ENCODE measurements at regions not wholly inside any gene's neighbourhood (a gene's known extent, or its start where the extent isn't known, plus 50 kb on each side); places are given as distances from the start of the nearest gene placed in this dataset.

- TF ChIP-seq EZH2phosphoT487 (IDR thresholded peaks at IDR 0.05; ENCODE audit: low read length) (no peak), EZH2 (optimal IDR thresholded peaks at IDR 0.05; ENCODE audit: low read depth, low read length) (no peak)
- TF ChIP-seq, protein P1, sequence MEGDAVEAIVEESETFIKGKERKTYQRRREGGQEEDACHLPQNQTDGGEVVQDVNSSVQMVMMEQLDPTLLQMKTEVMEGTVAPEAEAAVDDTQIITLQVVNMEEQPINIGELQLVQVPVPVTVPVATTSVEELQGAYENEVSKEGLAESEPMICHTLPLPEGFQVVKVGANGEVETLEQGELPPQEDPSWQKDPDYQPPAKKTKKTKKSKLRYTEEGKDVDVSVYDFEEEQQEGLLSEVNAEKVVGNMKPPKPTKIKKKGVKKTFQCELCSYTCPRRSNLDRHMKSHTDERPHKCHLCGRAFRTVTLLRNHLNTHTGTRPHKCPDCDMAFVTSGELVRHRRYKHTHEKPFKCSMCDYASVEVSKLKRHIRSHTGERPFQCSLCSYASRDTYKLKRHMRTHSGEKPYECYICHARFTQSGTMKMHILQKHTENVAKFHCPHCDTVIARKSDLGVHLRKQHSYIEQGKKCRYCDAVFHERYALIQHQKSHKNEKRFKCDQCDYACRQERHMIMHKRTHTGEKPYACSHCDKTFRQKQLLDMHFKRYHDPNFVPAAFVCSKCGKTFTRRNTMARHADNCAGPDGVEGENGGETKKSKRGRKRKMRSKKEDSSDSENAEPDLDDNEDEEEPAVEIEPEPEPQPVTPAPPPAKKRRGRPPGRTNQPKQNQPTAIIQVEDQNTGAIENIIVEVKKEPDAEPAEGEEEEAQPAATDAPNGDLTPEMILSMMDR (IDR thresholded peaks at IDR 0.05; ENCODE audit: low read length) = no peak
- no peak overlapping the region for H3K4me2 ChIP-seq (ENCODE audit: low read depth, low read length)
These were observed 95.6 kb upstream of the PDE1A start for GRCh38 chr2:182522405-182522896.

GRCh38 chr2:182522972-182523473 is 96.2 kb upstream of the PDE1A start:
- no peaks in the 10 kb centered on the region for H3K27me3 ChIP-seq (replicated peaks; ENCODE audit: insufficient read depth, low read length)
- no peaks in the 10 kb centered on the region for H3K36me3 ChIP-seq (replicated peaks; ENCODE audit: insufficient read depth, low read length)
- no peak for TF ChIP-seq EZH2phosphoT487 (IDR thresholded peaks at IDR 0.05; ENCODE audit: low read length)
- TF ChIP-seq, protein P1 (IDR thresholded peaks at IDR 0.05; ENCODE audit: low read length) = no peak
- TF ChIP-seq EZH2 (optimal IDR thresholded peaks at IDR 0.05; ENCODE audit: low read depth, low read length) = no peak
- H3K9me3 ChIP-seq (replicated peaks; ENCODE audit: insufficient read depth, low read length) = no peaks in the 10 kb centered on the region
- no peaks in the 10 kb centered on the region for H3K9me2 ChIP-seq (replicated peaks; ENCODE audit: insufficient read depth, low read length)
- no peak overlapping the region for H3K27ac ChIP-seq (ENCODE audit: low read length)
- H2AFZ ChIP-seq (ENCODE audit: low read length) = no peak overlapping the region
- DNase-seq = no peak
- no peak overlapping the region for H3K4me3 ChIP-seq (ENCODE audit: low read length)
- H3K4me1 ChIP-seq (ENCODE audit: low read length) = no peaks in the 10 kb centered on the region
- H3K4me2 ChIP-seq (ENCODE audit: low read depth, low read length) = no peak overlapping the region
- H3K9ac ChIP-seq (ENCODE audit: low read length) = no peak overlapping the region
- no peaks in the 10 kb centered on the region for H3F3A ChIP-seq (ENCODE audit: insufficient read depth, low read length)
- H4K20me1 ChIP-seq (ENCODE audit: insufficient read depth, low read length) = no peaks in the 10 kb centered on the region
- H3K79me2 ChIP-seq (ENCODE audit: low read length) = no peaks in the 10 kb centered on the region

More at GRCh38 chr2:182522405-182522896, 95.6 kb upstream of the PDE1A start:
- H3K9me2 ChIP-seq (replicated peaks; ENCODE audit: insufficient read depth, low read length) = no peaks in the 10 kb centered on the region
- H3K79me2 ChIP-seq (ENCODE audit: low read length) = no peaks in the 10 kb centered on the region
- H3K27me3 ChIP-seq (replicated peaks; ENCODE audit: insufficient read depth, low read length) = no peaks in the 10 kb centered on the region
- no peaks in the 10 kb centered on the region for H3K36me3 ChIP-seq (replicated peaks; ENCODE audit: insufficient read depth, low read length)
- H3K4me3 ChIP-seq (ENCODE audit: low read length) = no peak overlapping the region
- no peaks in the 10 kb centered on the region for H3K9me3 ChIP-seq (replicated peaks; ENCODE audit: insufficient read depth, low read length)
- no peaks in the 10 kb centered on the region for H3F3A ChIP-seq (ENCODE audit: insufficient read depth, low read length)
- no peak overlapping the region for H3K9ac ChIP-seq (ENCODE audit: low read length)
- no peaks in the 10 kb centered on the region for H4K20me1 ChIP-seq (ENCODE audit: insufficient read depth, low read length)
- H3K27ac ChIP-seq (ENCODE audit: low read length) = no peak overlapping the region
- no peak for DNase-seq
- no peaks in the 10 kb centered on the region for H3K4me1 ChIP-seq (ENCODE audit: low read length)
- H2AFZ ChIP-seq (ENCODE audit: low read length) = no peak overlapping the region

GRCh38 chr2:182530636-182531035 is 103.8 kb upstream of the PDE1A start:
- no peak overlapping the region for H3K4me2 ChIP-seq (ENCODE audit: low read depth, low read length)
- TF ChIP-seq, protein P1 (IDR thresholded peaks at IDR 0.05; ENCODE audit: low read length) = no peak
- no peak for TF ChIP-seq EZH2 (optimal IDR thresholded peaks at IDR 0.05; ENCODE audit: low read depth, low read length)
- TF ChIP-seq EZH2phosphoT487 (IDR thresholded peaks at IDR 0.05; ENCODE audit: low read length) = no peak
- H2AFZ ChIP-seq (ENCODE audit: low read length) = no peak overlapping the region

More at GRCh38 chr2:182530636-182531035, 103.8 kb upstream of the PDE1A start:
- no peaks in the 10 kb centered on the region for H3F3A ChIP-seq (ENCODE audit: insufficient read depth, low read length)
- no peak overlapping the region for H3K4me3 ChIP-seq (ENCODE audit: low read length)
- no peaks in the 10 kb centered on the region for H4K20me1 ChIP-seq (ENCODE audit: insufficient read depth, low read length)
- H3K9me2 ChIP-seq (replicated peaks; ENCODE audit: insufficient read depth, low read length) = no peaks in the 10 kb centered on the region
- no peak overlapping the region for H3K27ac ChIP-seq (ENCODE audit: low read length)
- H3K79me2 ChIP-seq (ENCODE audit: low read length) = no peaks in the 10 kb centered on the region
- no peak overlapping the region for H3K9ac ChIP-seq (ENCODE audit: low read length)
- H3K4me1 ChIP-seq (ENCODE audit: low read length) = no peaks in the 10 kb centered on the region
- no peaks in the 10 kb centered on the region for H3K9me3 ChIP-seq (replicated peaks; ENCODE audit: insufficient read depth, low read length)
- no peaks in the 10 kb centered on the region for H3K36me3 ChIP-seq (replicated peaks; ENCODE audit: insufficient read depth, low read length)
- DNase-seq = no peak
- no peaks in the 10 kb centered on the region for H3K27me3 ChIP-seq (replicated peaks; ENCODE audit: insufficient read depth, low read length)

Data from MM.1S (cell line).